SKM-1 treated with dmso at 0.1 percent for 144 hours (cell line): ENCODE measurements at regions not wholly inside any gene's neighbourhood (a gene's known extent, or its start where the extent isn't known, plus 50 kb on each side); places are given as distances from the start of the nearest gene placed in this dataset.
"Not testable (repeated sequence)": the region's sequence is repeated elsewhere in the genome, so short reads cannot be mapped to it uniquely, and the experiment has no call there.

Experiments
- DNase-seq: peaks from one replicate; lab custom pipeline; 2025; ENCODE audit not compliant: unreplicated experiment; lab: John Stamatoyannopoulos, UW

DNA sequence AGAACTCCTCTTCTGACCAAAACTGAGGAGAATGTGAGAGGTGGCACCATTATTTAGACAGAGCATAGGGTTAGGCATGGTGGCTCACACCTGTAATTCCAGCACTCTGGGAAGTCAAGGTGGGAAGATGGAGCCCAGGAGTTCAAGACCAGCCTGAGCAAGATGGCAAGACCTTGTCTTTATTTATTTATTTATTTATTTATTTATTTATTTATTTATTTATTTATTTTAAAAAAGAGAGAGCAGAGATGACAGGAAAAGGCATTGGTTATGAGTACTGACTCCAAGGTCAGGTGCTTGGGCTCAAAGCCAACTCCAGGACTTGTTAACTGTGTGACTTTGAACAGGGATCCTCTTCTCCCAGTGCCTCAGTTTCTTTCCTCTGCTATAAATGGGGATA lies 217.7 kb downstream of the MEX3B start:
- no peak for DNase-seq

GRCh38 chr15:81825136-81825535 lies 220.7 kb downstream of the MEX3B start:
- no peak for DNase-seq

GRCh38 chr15:81822587-81822986 lies 223.2 kb downstream of the MEX3B start:
- not testable (repeated sequence) for DNase-seq

- DNase-seq, result no peak
These were observed 225.7 kb downstream of the MEX3B start for GRCh38 chr15:81819924-81820635.

DNA sequence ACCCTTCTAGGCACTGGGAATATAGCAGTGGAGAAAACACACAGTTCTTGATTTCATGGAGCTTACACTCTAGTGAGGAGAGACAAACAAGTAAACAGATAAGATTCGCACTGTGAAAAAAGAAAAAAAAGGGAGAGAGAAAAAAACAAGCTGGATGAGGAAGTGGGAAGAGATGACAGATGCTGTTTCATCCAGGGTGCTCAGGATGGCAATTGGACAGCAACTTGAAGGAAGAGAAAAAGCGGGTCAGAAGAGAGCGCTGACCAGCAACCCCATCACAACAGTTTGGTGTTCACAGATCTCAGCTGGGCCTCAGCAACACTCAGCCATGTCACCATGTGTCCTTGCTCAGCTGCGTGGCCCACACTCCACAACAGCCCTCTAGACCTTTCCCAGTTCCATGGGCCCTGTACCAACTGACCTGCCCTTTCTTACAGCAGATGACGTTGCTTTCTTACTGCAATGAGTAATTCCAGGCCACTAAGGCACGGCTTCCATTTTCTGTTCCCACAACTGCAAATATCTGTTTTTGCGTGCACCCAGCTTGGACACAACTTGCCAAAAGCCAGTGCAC lies 230.8 kb downstream of the MEX3B start:
- DNase-seq, result no peak

GRCh38 chr15:81813215-81813614 lies 232.6 kb downstream of the MEX3B start:
- no peak for DNase-seq

GRCh38 chr15:81812456-81812855 lies 233.4 kb downstream of the MEX3B start:
- no peak for DNase-seq

DNA sequence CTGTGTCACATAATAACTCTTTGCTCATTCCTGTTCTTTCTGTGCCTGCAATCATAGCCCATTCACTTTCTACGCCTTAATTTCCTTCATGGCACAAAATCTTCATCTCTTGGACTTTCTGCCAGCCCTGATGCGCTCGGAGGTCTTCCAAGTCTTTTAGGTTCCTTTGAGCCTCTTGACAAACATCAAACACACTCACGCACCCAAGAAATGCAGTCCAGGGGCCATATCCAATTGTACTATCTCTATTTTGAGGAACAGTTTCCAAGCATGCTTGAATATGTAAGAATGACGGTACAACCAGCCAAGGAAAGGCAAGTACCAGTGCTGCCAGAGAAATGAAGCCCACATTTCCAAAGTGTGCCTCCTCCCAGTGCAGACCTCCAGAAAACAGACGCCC lies 234.1 kb downstream of the MEX3B start:
- no peak for DNase-seq

DNA sequence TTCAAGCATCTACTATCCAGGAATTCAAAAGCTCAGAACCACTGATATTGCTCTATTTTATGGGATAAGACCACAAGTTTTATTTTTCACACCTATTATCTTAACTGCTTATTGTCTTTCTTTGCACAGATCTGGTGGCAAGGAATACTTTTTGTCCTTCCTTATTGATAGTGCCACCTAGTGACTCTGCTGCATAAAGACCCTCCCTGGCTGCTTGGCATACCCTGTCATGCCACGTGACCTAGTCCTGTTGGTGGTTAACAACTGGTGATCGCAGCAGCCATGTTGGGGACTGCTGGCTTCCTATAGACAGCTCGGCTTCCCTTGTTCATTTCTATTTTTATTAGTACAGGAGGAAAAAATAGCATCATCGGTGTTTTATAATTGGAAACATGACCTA lies 236.3 kb downstream of the MEX3B start:
- no peak for DNase-seq

GRCh38 chr15:81807806-81808205 lies 238.0 kb downstream of the MEX3B start:
- no peak for DNase-seq

- DNase-seq, result no peak
These were observed 238.6 kb downstream of the MEX3B start for GRCh38 chr15:81807186-81807585.

- DNase-seq, result no peak
These were observed 249.9 kb downstream of the MEX3B start for GRCh38 chr15:81795899-81796298.

DNA sequence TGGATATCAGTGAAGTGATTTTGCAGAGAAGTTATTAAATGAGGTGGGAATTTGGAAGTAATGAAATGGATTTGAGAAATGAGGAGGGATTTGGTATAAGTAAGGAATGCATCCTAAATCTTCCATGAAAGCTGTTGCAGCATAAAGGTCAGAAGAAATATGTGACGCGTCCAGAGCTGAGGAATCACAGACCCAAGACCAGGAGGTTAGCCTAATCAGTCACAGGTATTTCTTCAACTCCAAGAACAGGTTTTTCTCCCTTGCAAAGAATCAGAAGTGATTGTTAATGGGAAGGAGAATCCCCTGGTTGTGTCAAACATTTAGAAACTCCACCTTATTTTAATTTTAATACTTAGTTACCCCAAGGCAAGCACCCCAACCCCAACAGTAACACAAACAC lies 253.2 kb downstream of the MEX3B start:
- no peak for DNase-seq

DNA sequence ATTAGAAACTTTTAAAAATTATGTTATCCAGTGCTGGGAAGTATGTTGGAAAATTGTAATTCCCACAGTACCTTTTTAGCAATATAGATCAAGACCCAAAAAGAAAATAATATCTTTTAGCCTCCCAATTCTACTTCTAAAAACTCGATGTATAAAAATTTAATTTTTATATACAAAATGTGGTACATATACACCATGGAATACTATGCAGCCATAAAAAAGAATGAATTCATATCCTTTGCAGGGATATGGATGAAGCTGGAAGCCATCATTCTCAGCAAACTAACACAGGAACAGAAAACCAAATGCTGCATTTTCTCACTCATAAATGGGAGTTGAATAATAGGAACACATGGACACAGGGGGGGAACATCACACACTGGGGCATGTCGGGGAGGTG lies 254.5 kb downstream of the MEX3B start:
- not testable (repeated sequence) for DNase-seq

GRCh38 chr15:81789403-81789802 lies 256.4 kb downstream of the MEX3B start:
- DNase-seq, result no peak

DNA sequence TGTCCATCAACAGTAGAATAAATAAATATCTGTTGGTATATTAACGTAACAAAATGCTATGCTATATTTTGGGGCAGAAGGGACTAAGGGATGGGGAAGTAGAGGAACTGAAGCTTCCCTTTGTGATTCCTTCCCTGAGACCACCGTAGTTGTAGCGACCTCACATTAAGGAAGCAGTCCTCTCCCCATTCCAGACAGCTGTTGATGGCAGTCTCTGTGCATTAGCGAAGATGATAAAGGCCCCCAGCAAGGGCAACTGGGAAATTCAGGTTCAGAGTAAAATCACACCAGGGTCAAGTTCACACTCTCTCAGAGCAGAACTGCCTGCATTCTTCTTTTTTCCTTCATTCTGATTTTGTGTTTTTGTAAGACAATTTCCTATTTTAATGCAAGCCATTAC lies 259.0 kb downstream of the MEX3B start:
- no peak for DNase-seq

GRCh38 chr15:81785679-81786078 lies 260.1 kb downstream of the MEX3B start:
- no peak for DNase-seq

- DNase-seq, result no peak
These were observed 260.6 kb downstream of the MEX3B start for GRCh38 chr15:81785181-81785580.

- DNase-seq, result no peak
These were observed 261.1 kb downstream of the MEX3B start for GRCh38 chr15:81784751-81785150.

DNA sequence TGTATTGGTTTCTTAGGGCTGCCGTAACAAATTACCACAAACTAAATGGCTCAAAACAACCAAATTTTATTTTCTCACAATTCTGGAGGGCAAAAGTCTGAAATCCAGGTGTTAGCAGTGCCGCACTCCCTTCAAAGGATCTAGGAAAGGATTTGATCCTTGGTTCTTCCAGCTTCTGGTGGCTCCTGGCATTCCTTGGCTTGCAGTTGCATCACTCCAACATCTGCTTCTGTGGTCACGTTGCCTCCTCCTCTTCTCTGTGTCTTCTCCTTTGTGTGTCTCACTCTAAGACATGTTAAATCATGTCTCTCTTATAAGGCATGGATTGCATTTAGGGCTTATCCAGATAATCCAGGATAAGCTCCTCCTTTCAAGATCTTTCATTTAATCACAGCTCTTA lies 262.2 kb downstream of the MEX3B start:
- no peak for DNase-seq

DNA sequence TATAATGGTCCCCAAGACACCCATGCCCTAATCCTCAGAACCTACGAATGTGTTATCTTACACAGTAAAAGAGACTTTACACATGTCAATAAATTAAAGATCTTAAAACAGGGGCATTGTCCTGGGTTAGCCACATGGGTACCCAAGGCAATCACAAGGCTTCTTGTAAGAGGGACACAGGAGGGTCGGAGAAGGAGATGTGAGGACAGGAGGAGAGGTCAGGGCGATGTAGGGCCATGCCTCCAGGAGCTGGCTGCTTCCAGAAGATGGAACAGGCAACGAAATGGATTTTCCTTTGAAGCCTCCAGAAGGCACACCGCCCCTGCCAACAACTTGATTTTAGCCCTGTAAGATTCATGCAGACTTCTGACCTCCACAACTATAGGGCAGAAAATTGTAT lies 262.7 kb downstream of the MEX3B start:
- no peak for DNase-seq

DNA sequence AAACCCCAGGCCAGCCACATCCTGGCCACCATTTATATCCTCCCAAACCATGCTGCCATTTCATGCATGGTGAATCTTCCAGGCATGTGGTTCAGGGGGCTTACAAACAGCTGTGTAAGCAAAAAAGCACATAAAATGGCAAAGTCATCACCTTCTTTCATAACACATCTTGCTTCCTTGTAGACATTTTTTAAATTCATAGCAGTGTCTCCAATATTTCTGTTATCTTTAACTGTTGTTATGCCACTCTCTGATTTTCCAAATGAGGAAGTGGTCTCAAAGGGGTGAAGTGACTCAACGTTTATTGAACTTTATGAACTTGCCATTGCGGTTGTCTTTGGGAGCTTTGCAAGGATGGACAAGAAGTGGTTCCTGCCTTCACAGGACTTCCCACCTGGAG lies 264.4 kb downstream of the MEX3B start:
- no peak for DNase-seq

GRCh38 chr15:81780966-81781365 lies 264.9 kb downstream of the MEX3B start:
- no peak for DNase-seq
